ENCODE measurements at regions not wholly inside any gene's neighbourhood (a gene's known extent, or its start where the extent isn't known, plus 50 kb on each side); places are given as distances from the start of the nearest gene placed in this dataset.

DNA sequence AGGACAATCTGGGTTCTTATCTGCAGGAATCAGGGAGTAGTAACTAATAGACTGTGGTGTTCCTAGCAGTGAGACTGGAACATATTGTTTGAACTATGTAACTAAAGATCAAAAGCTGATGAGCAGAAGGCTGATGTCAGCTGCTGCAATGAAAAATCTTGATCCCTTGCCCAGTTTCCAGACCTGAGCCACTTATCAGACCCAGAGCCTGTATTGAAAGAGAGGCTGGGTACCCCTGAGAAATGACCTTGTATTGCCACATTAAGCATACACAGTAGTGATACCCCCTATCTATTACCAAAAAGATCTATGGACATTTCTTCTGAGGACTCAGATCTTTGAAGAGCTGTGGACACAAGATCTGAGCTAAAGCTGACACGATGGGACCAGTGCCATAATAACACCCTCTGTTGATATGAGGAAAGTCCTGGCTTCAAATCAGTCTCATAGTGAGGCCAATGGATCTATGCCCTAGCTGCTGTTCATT, 178.0 kb upstream of the GALNT2 start:
- TF ChIP-seq, protein P1, sequence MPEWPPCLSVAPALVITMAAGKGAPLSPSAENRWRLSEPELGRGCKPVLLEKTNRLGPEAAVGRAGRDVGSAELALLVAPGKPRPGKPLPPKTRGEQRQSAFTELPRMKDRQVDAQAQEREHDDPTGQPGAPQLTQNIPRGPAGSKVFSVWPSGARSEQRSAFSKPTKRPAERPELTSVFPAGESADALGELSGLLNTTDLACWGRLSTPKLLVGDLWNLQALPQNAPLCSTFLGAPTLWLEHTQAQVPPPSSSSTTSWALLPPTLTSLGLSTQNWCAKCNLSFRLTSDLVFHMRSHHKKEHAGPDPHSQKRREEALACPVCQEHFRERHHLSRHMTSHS (tag by site-specific recombination; IDR thresholded peaks at IDR 0.05) = no peak
- H3K9me3 ChIP-seq (ENCODE audit: control insufficient read depth, insufficient read depth, low read depth, low read length) = no peaks in the 10 kb centered on the region
- no peak overlapping the region for H3K27ac ChIP-seq (ENCODE audit: extremely low read depth, low read depth, low read length)
- H3K4me1 ChIP-seq (ENCODE audit: control insufficient read depth, insufficient read depth, low read length) = peaks cover 6% of the 10 kb centered on the region
- no peak overlapping the region for H3K4me3 ChIP-seq (ENCODE audit: low read depth, low read length)
- ChIA-PET CTCF (no interaction called here), POLR2A (no interaction called here)
- no peaks in the 10 kb centered on the region for H3K36me3 ChIP-seq (ENCODE audit: control insufficient read depth in 2 of 2, insufficient read depth in 1 of 2, low read length in 2 of 2)

DNA sequence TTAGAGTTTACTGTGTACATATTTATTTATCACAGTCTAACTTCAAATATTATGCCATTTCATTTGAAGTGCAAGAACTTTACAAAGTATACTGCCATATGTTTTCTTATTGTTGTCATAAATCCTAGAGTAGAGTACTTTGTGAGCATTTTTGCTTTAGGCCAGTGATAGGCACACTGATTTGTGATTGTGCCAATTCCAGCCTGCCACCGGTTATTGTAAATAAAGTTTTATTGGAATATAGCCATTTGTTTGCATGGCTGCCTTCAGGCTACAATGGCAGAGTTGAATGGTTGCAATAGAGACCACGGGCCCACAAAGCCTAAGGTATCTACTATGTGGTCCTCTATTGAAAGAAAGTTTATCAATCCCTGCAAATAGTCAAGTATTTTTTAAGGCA, 175.8 kb upstream of the GALNT2 start:
- Histone ChIP-seq H3K36me3 (ENCODE audit: control insufficient read depth in 2 of 2, insufficient read depth in 1 of 2, low read length in 2 of 2) (no peaks in the 10 kb centered on the region), H3K9me3 (ENCODE audit: control insufficient read depth, insufficient read depth, low read depth, low read length) (no peaks in the 10 kb centered on the region), H3K4me3 (ENCODE audit: low read depth, low read length) (no peak overlapping the region), H3K27ac (ENCODE audit: extremely low read depth, low read depth, low read length) (no peak overlapping the region), H3K4me1 (ENCODE audit: control insufficient read depth, insufficient read depth, low read length) (peaks cover 12% of the 10 kb centered on the region)
- ChIA-PET POLR2A (no interaction called here), CTCF (interaction anchor here (1.1 kb wide), 1 partner anchor 13 kb away, joined by 3 read pairs; no protein-coding TSS in a partner anchor)
- no peak for TF ChIP-seq SP3 (tag by site-specific recombination; IDR thresholded peaks at IDR 0.05)
- TF ChIP-seq SP7 (tag by site-specific recombination; IDR thresholded peaks at IDR 0.05) = no peak
- TF ChIP-seq ZNF585B (tag by site-specific recombination; IDR thresholded peaks at IDR 0.05) = no peak
- no peak for TF ChIP-seq ZNF654 (tag by site-specific recombination; IDR thresholded peaks at IDR 0.05; ENCODE audit: low read depth)
- no peak for TF ChIP-seq ZNF785 (tag by site-specific recombination; IDR thresholded peaks at IDR 0.05)
- TF ChIP-seq, protein P2, sequence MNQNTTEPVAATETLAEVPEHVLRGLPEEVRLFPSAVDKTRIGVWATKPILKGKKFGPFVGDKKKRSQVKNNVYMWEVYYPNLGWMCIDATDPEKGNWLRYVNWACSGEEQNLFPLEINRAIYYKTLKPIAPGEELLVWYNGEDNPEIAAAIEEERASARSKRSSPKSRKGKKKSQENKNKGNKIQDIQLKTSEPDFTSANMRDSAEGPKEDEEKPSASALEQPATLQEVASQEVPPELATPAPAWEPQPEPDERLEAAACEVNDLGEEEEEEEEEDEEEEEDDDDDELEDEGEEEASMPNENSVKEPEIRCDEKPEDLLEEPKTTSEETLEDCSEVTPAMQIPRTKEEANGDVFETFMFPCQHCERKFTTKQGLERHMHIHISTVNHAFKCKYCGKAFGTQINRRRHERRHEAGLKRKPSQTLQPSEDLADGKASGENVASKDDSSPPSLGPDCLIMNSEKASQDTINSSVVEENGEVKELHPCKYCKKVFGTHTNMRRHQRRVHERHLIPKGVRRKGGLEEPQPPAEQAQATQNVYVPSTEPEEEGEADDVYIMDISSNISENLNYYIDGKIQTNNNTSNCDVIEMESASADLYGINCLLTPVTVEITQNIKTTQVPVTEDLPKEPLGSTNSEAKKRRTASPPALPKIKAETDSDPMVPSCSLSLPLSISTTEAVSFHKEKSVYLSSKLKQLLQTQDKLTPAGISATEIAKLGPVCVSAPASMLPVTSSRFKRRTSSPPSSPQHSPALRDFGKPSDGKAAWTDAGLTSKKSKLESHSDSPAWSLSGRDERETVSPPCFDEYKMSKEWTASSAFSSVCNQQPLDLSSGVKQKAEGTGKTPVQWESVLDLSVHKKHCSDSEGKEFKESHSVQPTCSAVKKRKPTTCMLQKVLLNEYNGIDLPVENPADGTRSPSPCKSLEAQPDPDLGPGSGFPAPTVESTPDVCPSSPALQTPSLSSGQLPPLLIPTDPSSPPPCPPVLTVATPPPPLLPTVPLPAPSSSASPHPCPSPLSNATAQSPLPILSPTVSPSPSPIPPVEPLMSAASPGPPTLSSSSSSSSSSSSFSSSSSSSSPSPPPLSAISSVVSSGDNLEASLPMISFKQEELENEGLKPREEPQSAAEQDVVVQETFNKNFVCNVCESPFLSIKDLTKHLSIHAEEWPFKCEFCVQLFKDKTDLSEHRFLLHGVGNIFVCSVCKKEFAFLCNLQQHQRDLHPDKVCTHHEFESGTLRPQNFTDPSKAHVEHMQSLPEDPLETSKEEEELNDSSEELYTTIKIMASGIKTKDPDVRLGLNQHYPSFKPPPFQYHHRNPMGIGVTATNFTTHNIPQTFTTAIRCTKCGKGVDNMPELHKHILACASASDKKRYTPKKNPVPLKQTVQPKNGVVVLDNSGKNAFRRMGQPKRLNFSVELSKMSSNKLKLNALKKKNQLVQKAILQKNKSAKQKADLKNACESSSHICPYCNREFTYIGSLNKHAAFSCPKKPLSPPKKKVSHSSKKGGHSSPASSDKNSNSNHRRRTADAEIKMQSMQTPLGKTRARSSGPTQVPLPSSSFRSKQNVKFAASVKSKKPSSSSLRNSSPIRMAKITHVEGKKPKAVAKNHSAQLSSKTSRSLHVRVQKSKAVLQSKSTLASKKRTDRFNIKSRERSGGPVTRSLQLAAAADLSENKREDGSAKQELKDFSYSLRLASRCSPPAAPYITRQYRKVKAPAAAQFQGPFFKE (tag by site-specific recombination; IDR thresholded peaks at IDR 0.05; ENCODE audit: borderline replicate concordance) = no peak
- TF ChIP-seq ZNF571 (tag by site-specific recombination; IDR thresholded peaks at IDR 0.05) = no peak
- TF ChIP-seq ZNF426 (tag by site-specific recombination; IDR thresholded peaks at IDR 0.05) = no peak
- TF ChIP-seq ZNF560 (tag by site-specific recombination; IDR thresholded peaks at IDR 0.05; ENCODE audit: borderline replicate concordance) = no peak
- TF ChIP-seq, protein P3, sequence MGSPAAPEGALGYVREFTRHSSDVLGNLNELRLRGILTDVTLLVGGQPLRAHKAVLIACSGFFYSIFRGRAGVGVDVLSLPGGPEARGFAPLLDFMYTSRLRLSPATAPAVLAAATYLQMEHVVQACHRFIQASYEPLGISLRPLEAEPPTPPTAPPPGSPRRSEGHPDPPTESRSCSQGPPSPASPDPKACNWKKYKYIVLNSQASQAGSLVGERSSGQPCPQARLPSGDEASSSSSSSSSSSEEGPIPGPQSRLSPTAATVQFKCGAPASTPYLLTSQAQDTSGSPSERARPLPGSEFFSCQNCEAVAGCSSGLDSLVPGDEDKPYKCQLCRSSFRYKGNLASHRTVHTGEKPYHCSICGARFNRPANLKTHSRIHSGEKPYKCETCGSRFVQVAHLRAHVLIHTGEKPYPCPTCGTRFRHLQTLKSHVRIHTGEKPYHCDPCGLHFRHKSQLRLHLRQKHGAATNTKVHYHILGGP (tag by site-specific recombination; IDR thresholded peaks at IDR 0.05) = no peak
- TF ChIP-seq ZNF112 (tag by site-specific recombination; IDR thresholded peaks at IDR 0.05) = no peak
- TF ChIP-seq, protein P4, sequence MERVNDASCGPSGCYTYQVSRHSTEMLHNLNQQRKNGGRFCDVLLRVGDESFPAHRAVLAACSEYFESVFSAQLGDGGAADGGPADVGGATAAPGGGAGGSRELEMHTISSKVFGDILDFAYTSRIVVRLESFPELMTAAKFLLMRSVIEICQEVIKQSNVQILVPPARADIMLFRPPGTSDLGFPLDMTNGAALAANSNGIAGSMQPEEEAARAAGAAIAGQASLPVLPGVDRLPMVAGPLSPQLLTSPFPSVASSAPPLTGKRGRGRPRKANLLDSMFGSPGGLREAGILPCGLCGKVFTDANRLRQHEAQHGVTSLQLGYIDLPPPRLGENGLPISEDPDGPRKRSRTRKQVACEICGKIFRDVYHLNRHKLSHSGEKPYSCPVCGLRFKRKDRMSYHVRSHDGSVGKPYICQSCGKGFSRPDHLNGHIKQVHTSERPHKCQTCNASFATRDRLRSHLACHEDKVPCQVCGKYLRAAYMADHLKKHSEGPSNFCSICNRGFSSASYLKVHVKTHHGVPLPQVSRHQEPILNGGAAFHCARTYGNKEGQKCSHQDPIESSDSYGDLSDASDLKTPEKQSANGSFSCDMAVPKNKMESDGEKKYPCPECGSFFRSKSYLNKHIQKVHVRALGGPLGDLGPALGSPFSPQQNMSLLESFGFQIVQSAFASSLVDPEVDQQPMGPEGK (tag by site-specific recombination; IDR thresholded peaks at IDR 0.05) = no peak
- TF ChIP-seq, protein P5, sequence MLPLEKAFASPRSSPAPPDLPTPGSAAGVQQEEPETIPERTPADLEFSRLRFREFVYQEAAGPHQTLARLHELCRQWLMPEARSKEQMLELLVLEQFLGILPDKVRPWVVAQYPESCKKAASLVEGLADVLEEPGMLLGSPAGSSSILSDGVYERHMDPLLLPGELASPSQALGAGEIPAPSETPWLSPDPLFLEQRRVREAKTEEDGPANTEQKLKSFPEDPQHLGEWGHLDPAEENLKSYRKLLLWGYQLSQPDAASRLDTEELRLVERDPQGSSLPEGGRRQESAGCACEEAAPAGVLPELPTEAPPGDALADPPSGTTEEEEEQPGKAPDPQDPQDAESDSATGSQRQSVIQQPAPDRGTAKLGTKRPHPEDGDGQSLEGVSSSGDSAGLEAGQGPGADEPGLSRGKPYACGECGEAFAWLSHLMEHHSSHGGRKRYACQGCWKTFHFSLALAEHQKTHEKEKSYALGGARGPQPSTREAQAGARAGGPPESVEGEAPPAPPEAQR (tag by site-specific recombination; IDR thresholded peaks at IDR 0.05) = no peak
- TF ChIP-seq ZNF366 (tag by site-specific recombination; conservative IDR thresholded peaks at IDR 0.05) = no peak

Data from HEK293 (cell line).